ENCODE measurements at regions not wholly inside any gene's neighbourhood (a gene's known extent, or its start where the extent isn't known, plus 50 kb on each side); places are given as distances from the start of the nearest gene placed in this dataset.
"Not testable (repeated sequence)": the region's sequence is repeated elsewhere in the genome, so short reads cannot be mapped to it uniquely, and the experiment has no call there.

GRCh38 chr2:238513346-238513745, 86.6 kb downstream of the ASB1 start:
- peak; percentile 68 for TF ChIP-seq CTCF (IDR thresholded peaks at IDR 0.05; ENCODE audit: low read depth, low read length, missing control alignments)
- no peak for DNase-seq (ENCODE audit: low read depth)
- no peak overlapping the region for H3K4me3 ChIP-seq (ENCODE audit: low read depth, low read length)

GRCh38 chr2:238514024-238514423, 87.3 kb downstream of the ASB1 start:
- not testable (repeated sequence) for DNase-seq (ENCODE audit: low read depth); H3K4me3 ChIP-seq (ENCODE audit: low read depth, low read length)

GRCh38 chr2:238515377-238515776, 88.7 kb downstream of the ASB1 start:
- no peak overlapping the region for H3K4me3 ChIP-seq (ENCODE audit: low read depth, low read length)
- no peak for DNase-seq (ENCODE audit: low read depth)
- no peak for TF ChIP-seq CTCF (IDR thresholded peaks at IDR 0.05; ENCODE audit: low read depth, low read length, missing control alignments)

GRCh38 chr2:238517209-238517608, 90.5 kb downstream of the ASB1 start:
- H3K4me3 ChIP-seq (ENCODE audit: low read depth, low read length) = no peak overlapping the region
- TF ChIP-seq CTCF (IDR thresholded peaks at IDR 0.05; ENCODE audit: low read depth, low read length, missing control alignments) = no peak
- DNase-seq (ENCODE audit: low read depth) = no peak

GRCh38 chr2:238518172-238518820, 91.6 kb downstream of the ASB1 start:
- TF ChIP-seq CTCF (IDR thresholded peaks at IDR 0.05; ENCODE audit: low read depth, low read length, missing control alignments) = no peak
- DNase-seq (ENCODE audit: low read depth) = no peak
- no peak overlapping the region for H3K4me3 ChIP-seq (ENCODE audit: low read depth, low read length)

- H3K4me3 ChIP-seq (ENCODE audit: low read depth, low read length) = no peak overlapping the region
- DNase-seq (ENCODE audit: low read depth) = no peak
- no peak for TF ChIP-seq CTCF (IDR thresholded peaks at IDR 0.05; ENCODE audit: low read depth, low read length, missing control alignments)
These were observed 92.1 kb downstream of the ASB1 start for GRCh38 chr2:238518821-238519186.

GRCh38 chr2:238520359-238520886, 93.7 kb downstream of the ASB1 start:
- DNase-seq (ENCODE audit: low read depth) = no peak
- no peak overlapping the region for H3K4me3 ChIP-seq (ENCODE audit: low read depth, low read length)
- TF ChIP-seq CTCF (IDR thresholded peaks at IDR 0.05; ENCODE audit: low read depth, low read length, missing control alignments) = no peak
